GM12875 (cell line): ENCODE measurements at regions not wholly inside any gene's neighbourhood (a gene's known extent, or its start where the extent isn't known, plus 50 kb on each side); places are given as distances from the start of the nearest gene placed in this dataset.
"Not testable (repeated sequence)": the region's sequence is repeated elsewhere in the genome, so short reads cannot be mapped to it uniquely, and the experiment has no call there.

Experiments used
- H3K4me3 ChIP-seq: one replicate; pipeline ENCODE4 v1.5.1; 2011; ENCODE audit warnings: low read depth, low read length, control low read depth
- TF ChIP-seq, protein P1 (sequence below): IDR thresholded peaks from 2 replicates; pipeline ENCODE4 v1.5.1; 2011; ENCODE audit warnings: low read depth, mild to moderate bottlenecking, control low read depth, inconsistent platforms, low read length, moderate library complexity, borderline replicate concordance; ENCODE audit not compliant: insufficient read depth

GRCh38 chr6:62819640-62820039, 391.6 kb upstream of the FKBP1C start:
- TF ChIP-seq, protein P1, sequence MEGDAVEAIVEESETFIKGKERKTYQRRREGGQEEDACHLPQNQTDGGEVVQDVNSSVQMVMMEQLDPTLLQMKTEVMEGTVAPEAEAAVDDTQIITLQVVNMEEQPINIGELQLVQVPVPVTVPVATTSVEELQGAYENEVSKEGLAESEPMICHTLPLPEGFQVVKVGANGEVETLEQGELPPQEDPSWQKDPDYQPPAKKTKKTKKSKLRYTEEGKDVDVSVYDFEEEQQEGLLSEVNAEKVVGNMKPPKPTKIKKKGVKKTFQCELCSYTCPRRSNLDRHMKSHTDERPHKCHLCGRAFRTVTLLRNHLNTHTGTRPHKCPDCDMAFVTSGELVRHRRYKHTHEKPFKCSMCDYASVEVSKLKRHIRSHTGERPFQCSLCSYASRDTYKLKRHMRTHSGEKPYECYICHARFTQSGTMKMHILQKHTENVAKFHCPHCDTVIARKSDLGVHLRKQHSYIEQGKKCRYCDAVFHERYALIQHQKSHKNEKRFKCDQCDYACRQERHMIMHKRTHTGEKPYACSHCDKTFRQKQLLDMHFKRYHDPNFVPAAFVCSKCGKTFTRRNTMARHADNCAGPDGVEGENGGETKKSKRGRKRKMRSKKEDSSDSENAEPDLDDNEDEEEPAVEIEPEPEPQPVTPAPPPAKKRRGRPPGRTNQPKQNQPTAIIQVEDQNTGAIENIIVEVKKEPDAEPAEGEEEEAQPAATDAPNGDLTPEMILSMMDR = no peak
- no peak overlapping the region for H3K4me3 ChIP-seq

DNA sequence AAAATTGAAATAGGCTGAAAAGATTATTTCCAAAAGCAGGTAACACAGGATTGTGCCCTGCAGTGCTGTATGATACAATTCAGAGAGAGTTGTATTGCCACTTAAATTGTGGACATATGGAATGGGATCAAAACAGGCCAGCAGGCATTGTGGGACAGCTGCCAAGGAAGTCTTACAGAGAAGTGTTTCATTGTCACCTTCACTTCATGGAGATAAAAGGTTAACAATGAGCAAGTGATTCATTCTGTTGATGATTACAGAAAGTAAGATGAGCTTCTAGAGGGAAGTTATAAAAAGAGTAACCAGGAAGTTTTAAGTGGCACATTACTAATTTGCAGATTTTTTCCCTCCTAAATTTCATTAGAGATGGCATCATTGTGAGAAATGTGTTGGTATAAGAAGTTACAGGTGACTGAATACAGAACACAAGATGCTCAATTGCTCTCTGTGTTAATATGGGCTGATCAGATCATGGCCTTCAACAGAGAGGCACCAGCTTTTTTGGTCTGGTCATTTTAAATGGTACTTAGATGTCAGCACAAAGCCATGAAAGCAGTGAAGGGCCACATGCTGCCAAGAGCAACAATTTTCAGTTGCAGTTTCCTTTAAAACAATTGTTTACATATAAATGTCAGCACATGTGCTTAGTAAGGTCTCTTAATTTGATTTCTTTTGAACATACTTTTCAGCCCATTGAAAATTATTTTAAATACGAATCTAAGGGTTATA, 402.5 kb upstream of the FKBP1C start:
- TF ChIP-seq, protein P1 = no peak

GRCh38 chr6:62805431-62805830, 405.8 kb upstream of the FKBP1C start:
- TF ChIP-seq, protein P1 = no peak
- H3K4me3 ChIP-seq = no peak overlapping the region

More for the DNA sequence above, 402.5 kb upstream of the FKBP1C start:
- no peak overlapping the region for H3K4me3 ChIP-seq

DNA sequence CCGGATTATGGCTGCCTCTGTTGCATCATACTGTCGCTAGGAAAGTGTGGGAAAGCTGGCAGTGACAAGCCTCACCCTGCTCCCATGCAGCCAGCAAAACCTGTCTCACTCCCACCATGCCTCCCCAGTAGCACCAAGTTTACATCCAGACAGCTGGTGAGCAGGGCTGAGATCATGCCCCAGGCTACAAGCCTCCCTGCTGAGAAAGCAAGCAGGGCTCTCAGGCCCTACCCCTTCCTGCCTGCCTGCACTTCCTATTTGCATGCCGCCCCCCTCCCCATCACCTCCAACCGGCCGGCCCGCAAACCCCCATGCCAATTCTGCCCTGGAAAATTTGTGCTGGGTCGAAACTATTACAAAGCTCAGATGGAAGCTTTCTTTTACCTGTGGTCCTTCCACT, 408.2 kb upstream of the FKBP1C start:
- no peak overlapping the region for H3K4me3 ChIP-seq
- TF ChIP-seq, protein P1 = no peak

- TF ChIP-seq, protein P1 = no peak
- H3K4me3 ChIP-seq = no peak overlapping the region
These were observed 414.1 kb upstream of the FKBP1C start for GRCh38 chr6:62797190-62797589.

GRCh38 chr6:62775427-62776022, 435.7 kb upstream of the FKBP1C start:
- TF ChIP-seq, protein P1 = 0 out of 2 replicates have a peak, but pooled peaks have one; percentile 8
- no peak overlapping the region for H3K4me3 ChIP-seq

- not testable (repeated sequence) for H3K4me3 ChIP-seq
These were observed 445.1 kb upstream of the FKBP1C start for GRCh38 chr6:62766174-62766573.
